Loucy (cell line): ENCODE measurements at regions not wholly inside any gene's neighbourhood (a gene's known extent, or its start where the extent isn't known, plus 50 kb on each side); places are given as distances from the start of the nearest gene placed in this dataset.

Source experiments
- CTCF ChIP-seq: fragments of 200-600 bp; sonication (generic); conservative IDR thresholded peaks from 2 replicates; pipeline ENCODE4 v1.5.1; 2014; ENCODE audit warnings: mild to moderate bottlenecking, antibody characterized with exemption, low read length
- EZH2phosphoT487 ChIP-seq: fragments of 200-600 bp; IDR thresholded peaks from 2 replicates; pipeline ENCODE4 v1.6.1; 2018; ENCODE audit warnings: antibody characterized with exemption, mild to moderate bottlenecking, moderate library complexity, borderline replicate concordance

GRCh38 chr7:12054830-12055229 lies 156.3 kb upstream of the TMEM106B start:
- TF ChIP-seq CTCF (no peak), EZH2phosphoT487 (no peak)
